NCI-H2196 (cell line): ENCODE measurements at regions not wholly inside any gene's neighbourhood (a gene's known extent, or its start where the extent isn't known, plus 50 kb on each side); places are given as distances from the start of the nearest gene placed in this dataset.

ENCODE experiments used
- DNase-seq: peaks from one replicate; lab custom pipeline; 2025; ENCODE audit not compliant: unreplicated experiment; lab: John Stamatoyannopoulos, UW

GRCh38 chr6:156316583-156317125 is 460.5 kb upstream of the ARID1B start:
- no peak for DNase-seq

- no peak for DNase-seq
These were observed 462.0 kb upstream of the ARID1B start for GRCh38 chr6:156315146-156315545.

- DNase-seq = no peak
These were observed 464.1 kb upstream of the ARID1B start for GRCh38 chr6:156313037-156313436.

GRCh38 chr6:156311291-156311690 is 465.9 kb upstream of the ARID1B start:
- DNase-seq = no peak

- DNase-seq = no peak
These were observed 466.5 kb upstream of the ARID1B start for GRCh38 chr6:156310701-156311100.

GRCh38 chr6:156309017-156309416 is 468.2 kb upstream of the ARID1B start:
- no peak for DNase-seq

GRCh38 chr6:156308604-156309003 is 468.6 kb upstream of the ARID1B start:
- no peak for DNase-seq

GRCh38 chr6:156306531-156306930 is 470.6 kb upstream of the ARID1B start:
- no peak for DNase-seq

- no peak for DNase-seq
These were observed 494.1 kb upstream of the ARID1B start for GRCh38 chr6:156283091-156283490.

- DNase-seq = no peak
These were observed 495.1 kb upstream of the ARID1B start for GRCh38 chr6:156282087-156282486.

GRCh38 chr6:156281266-156281665 is 495.9 kb upstream of the ARID1B start:
- DNase-seq = no peak

- no peak for DNase-seq
These were observed 497.1 kb upstream of the ARID1B start for GRCh38 chr6:156280065-156280464.

GRCh38 chr6:156279261-156279969 is 497.8 kb upstream of the ARID1B start:
- no peak for DNase-seq

- DNase-seq = no peak
These were observed 504.0 kb upstream of the ARID1B start for GRCh38 chr6:156273065-156273711.

- DNase-seq = no peak
These were observed 507.3 kb upstream of the ARID1B start for GRCh38 chr6:156269751-156270369.

GRCh38 chr6:156268849-156269248 is 508.3 kb upstream of the ARID1B start:
- no peak for DNase-seq

- no peak for DNase-seq
These were observed 515.2 kb upstream of the ARID1B start for GRCh38 chr6:156262014-156262413.

- no peak for DNase-seq
These were observed 516.4 kb upstream of the ARID1B start for GRCh38 chr6:156260815-156261214.

GRCh38 chr6:156258981-156259380 is 518.2 kb upstream of the ARID1B start:
- no peak for DNase-seq

- DNase-seq = no peak
These were observed 521.0 kb upstream of the ARID1B start for GRCh38 chr6:156256161-156256560.

GRCh38 chr6:156254240-156254639 is 522.9 kb upstream of the ARID1B start:
- DNase-seq = no peak

GRCh38 chr6:156250593-156250992 is 526.6 kb upstream of the ARID1B start:
- no peak for DNase-seq
